ENCODE measurements at regions not wholly inside any gene's neighbourhood (a gene's known extent, or its start where the extent isn't known, plus 50 kb on each side); places are given as distances from the start of the nearest gene placed in this dataset.

GRCh38 chr1:95408507-95409136 is 174.6 kb downstream of the RWDD3 start:
- TF ChIP-seq POLR2A (IDR thresholded peaks at IDR 0.05): no peak
- TF ChIP-seq CTCF (IDR thresholded peaks at IDR 0.05): no peak
